K562 (cell line): ENCODE measurements at regions not wholly inside any gene's neighbourhood (a gene's known extent, or its start where the extent isn't known, plus 50 kb on each side); places are given as distances from the start of the nearest gene placed in this dataset.

Source experiments
- ATF6 ChIP-seq: sonication (generic); formaldehyde crosslinking; IDR thresholded peaks from 2 replicates; pipeline ENCODE4 v1.4.0; 2020; ENCODE audit warnings: mild to moderate bottlenecking, missing genetic modification reagents
- NFE2L1 ChIP-seq: fragments of 450-650 bp; IDR thresholded peaks from 2 replicates; pipeline ENCODE4 v1.6.1; 2016; ENCODE audit warnings: missing genetic modification characterization, low read depth, mild to moderate bottlenecking, missing compliant biosample characterization, moderate library complexity, borderline replicate concordance
- POLR2A ChIP-seq: fragments of 450-650 bp; conservative IDR thresholded peaks from 2 replicates; pipeline ENCODE4 v1.6.1; 2016
- SIRT6 ChIP-seq: IDR thresholded peaks from one replicate; pipeline ENCODE4 v1.6.1; 2012; ENCODE audit warnings: low read depth, mild to moderate bottlenecking, control low read depth, inconsistent platforms, low read length, moderate library complexity
- TF ChIP-seq, protein P1 (sequence below): fragments of 450-650 bp; formaldehyde crosslinking; IDR thresholded peaks from 2 replicates; pipeline ENCODE4 v1.4.0; 2022; ENCODE audit warnings: missing genetic modification characterization
- TF ChIP-seq, protein P2 (sequence below): sonication (generic); formaldehyde crosslinking; IDR thresholded peaks from 2 replicates; pipeline ENCODE4 v1.8.1; 2023; ENCODE audit warnings: mild to moderate bottlenecking, missing genetic modification reagents

DNA sequence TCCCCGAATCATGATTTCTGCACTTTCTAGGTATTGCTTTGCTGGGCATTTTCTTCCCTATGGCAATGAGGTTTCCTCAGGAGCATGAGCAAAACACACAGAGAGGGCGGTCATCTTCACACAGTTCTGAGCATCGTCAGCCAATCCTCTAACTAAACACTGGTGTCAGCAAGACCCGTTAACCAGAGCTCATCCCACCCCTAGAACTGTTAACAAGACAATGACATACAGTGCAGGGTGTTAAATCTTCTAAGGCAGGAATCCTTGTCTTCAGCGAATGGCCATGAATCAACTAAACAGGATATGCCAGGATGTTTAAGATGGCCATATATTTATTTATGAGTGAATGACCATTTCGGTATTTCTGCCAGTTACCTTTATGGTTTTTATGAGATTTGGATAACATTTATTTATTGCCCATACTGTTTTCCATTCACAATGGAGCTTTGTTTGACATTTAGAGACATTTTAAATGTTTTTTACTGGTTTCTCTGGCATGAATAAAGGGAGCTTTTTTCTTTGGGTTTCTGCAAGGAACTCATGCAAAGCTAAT, 411.5 kb upstream of the PROK2 start:
- TF ChIP-seq, protein P1, sequence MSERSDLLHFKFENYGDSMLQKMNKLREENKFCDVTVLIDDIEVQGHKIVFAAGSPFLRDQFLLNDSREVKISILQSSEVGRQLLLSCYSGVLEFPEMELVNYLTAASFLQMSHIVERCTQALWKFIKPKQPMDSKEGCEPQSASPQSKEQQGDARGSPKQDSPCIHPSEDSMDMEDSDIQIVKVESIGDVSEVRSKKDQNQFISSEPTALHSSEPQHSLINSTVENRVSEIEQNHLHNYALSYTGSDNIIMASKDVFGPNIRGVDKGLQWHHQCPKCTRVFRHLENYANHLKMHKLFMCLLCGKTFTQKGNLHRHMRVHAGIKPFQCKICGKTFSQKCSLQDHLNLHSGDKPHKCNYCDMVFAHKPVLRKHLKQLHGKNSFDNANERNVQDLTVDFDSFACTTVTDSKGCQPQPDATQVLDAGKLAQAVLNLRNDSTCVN (CRISPR knock-in tag), result no peak
- no peak for TF ChIP-seq POLR2A
- no peak for TF ChIP-seq SIRT6
- TF ChIP-seq ATF6 (CRISPR knock-in tag), result no peak
- TF ChIP-seq, protein P2, sequence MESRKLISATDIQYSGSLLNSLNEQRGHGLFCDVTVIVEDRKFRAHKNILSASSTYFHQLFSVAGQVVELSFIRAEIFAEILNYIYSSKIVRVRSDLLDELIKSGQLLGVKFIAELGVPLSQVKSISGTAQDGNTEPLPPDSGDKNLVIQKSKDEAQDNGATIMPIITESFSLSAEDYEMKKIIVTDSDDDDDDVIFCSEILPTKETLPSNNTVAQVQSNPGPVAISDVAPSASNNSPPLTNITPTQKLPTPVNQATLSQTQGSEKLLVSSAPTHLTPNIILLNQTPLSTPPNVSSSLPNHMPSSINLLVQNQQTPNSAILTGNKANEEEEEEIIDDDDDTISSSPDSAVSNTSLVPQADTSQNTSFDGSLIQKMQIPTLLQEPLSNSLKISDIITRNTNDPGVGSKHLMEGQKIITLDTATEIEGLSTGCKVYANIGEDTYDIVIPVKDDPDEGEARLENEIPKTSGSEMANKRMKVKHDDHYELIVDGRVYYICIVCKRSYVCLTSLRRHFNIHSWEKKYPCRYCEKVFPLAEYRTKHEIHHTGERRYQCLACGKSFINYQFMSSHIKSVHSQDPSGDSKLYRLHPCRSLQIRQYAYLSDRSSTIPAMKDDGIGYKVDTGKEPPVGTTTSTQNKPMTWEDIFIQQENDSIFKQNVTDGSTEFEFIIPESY (CRISPR knock-in tag), result no peak
- no peak for TF ChIP-seq NFE2L1 (tag)
